ENCODE measurements at regions not wholly inside any gene's neighbourhood (a gene's known extent, or its start where the extent isn't known, plus 50 kb on each side); places are given as distances from the start of the nearest gene placed in this dataset.

- DNase-seq (ENCODE audit: low spot score), result no peak
Measured at GRCh38 chr6:20313051-20313450, 88.6 kb upstream of the E2F3 start.

GRCh38 chr6:20313960-20314530 is 87.6 kb upstream of the E2F3 start:
- DNase-seq (ENCODE audit: low spot score), result no peak

- no peak for DNase-seq (ENCODE audit: low spot score)
Measured at GRCh38 chr6:20314866-20315845, 86.5 kb upstream of the E2F3 start.

GRCh38 chr6:20317430-20317829 is 84.2 kb upstream of the E2F3 start:
- no peak for DNase-seq (ENCODE audit: low spot score)

GRCh38 chr6:20318851-20319387 is 82.8 kb upstream of the E2F3 start:
- no peak for DNase-seq (ENCODE audit: low spot score)

GRCh38 chr6:20319520-20320357 is 81.9 kb upstream of the E2F3 start:
- DNase-seq (ENCODE audit: low spot score), result peak; percentile 30

GRCh38 chr6:20325641-20326421 is 75.8 kb upstream of the E2F3 start:
- no peak for DNase-seq (ENCODE audit: low spot score)

GRCh38 chr6:20326422-20326728 is 75.3 kb upstream of the E2F3 start:
- DNase-seq (ENCODE audit: low spot score), result no peak

- DNase-seq (ENCODE audit: low spot score), result no peak
Measured at GRCh38 chr6:20327141-20327540, 74.5 kb upstream of the E2F3 start.

GRCh38 chr6:20328266-20328923 is 73.3 kb upstream of the E2F3 start:
- DNase-seq (ENCODE audit: low spot score), result no peak

GRCh38 chr6:20328924-20329300 is 72.8 kb upstream of the E2F3 start:
- DNase-seq (ENCODE audit: low spot score), result no peak

- DNase-seq (ENCODE audit: low spot score), result no peak
Measured at GRCh38 chr6:20331042-20331441, 70.6 kb upstream of the E2F3 start.

- DNase-seq (ENCODE audit: low spot score), result no peak
Measured at GRCh38 chr6:20331625-20332024, 70.1 kb upstream of the E2F3 start.

GRCh38 chr6:20332441-20333006 is 69.2 kb upstream of the E2F3 start:
- no peak for DNase-seq (ENCODE audit: low spot score)

- DNase-seq (ENCODE audit: low spot score), result no peak
Measured at GRCh38 chr6:20333721-20334269, 67.9 kb upstream of the E2F3 start.

GRCh38 chr6:20334334-20334733 is 67.3 kb upstream of the E2F3 start:
- no peak for DNase-seq (ENCODE audit: low spot score)

- DNase-seq (ENCODE audit: low spot score), result no peak
Measured at GRCh38 chr6:20334962-20335361, 66.7 kb upstream of the E2F3 start.

GRCh38 chr6:20335872-20336271 is 65.8 kb upstream of the E2F3 start:
- DNase-seq (ENCODE audit: low spot score), result no peak

- DNase-seq (ENCODE audit: low spot score), result no peak
Measured at GRCh38 chr6:20338156-20338555, 63.5 kb upstream of the E2F3 start.

- DNase-seq (ENCODE audit: low spot score), result peak; percentile 3
Measured at GRCh38 chr6:20340068-20340848, 61.4 kb upstream of the E2F3 start.

All from putamen (tissue), 1 donor.